Neural progenitor cell (in vitro differentiated cells): ENCODE measurements at regions not wholly inside any gene's neighbourhood (a gene's known extent, or its start where the extent isn't known, plus 50 kb on each side); places are given as distances from the start of the nearest gene placed in this dataset.

ENCODE experiments used
- EZH2phosphoT487 ChIP-seq: fragments of 200-600 bp; sonication (generic); IDR thresholded peaks from 2 replicates; pipeline ENCODE4 v1.6.1; 2017; ENCODE audit warnings: antibody characterized with exemption
- TF ChIP-seq, protein P1 (sequence below): fragments of 200-600 bp; sonication (generic); IDR thresholded peaks from 2 replicates; pipeline ENCODE4 v1.5.1; 2017; ENCODE audit warnings: antibody characterized with exemption, mild to moderate bottlenecking

DNA sequence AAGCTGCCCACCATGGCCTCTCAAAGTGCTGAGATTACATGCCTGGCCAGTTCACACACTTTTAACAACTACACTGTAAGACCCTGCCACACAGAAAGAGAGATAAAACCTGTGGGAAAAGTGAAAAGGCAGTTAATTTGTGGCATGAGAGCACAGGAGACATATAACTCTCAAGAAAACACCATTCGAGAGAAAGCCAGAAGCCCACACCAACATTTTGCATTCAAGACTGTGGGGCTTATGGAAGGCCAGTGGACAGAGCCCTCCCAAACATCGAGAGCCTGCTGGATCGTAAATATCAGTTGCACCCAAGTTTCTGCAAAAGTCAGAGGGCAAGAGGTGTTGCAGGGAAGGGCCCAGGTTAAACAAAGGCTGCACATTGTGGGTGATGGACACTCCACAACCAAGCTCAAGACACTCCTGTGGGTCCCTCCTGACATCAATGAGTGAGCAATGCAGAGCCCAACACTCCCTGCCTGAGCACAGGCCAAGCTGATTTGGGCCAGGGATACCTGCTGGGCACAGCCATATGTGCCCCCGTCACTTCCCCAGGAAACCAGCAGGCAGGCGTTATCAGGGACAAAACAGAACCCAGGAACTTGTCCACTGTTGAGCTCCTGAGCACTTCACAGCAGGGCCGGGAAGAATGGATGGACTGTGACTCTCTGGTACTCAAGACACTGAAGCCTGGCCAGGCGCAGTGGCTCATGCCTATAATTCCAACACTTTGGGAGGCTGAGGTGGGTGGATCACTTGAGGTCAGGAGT is 114.4 kb downstream of the ZFP36L2 start:
- TF ChIP-seq, protein P1, sequence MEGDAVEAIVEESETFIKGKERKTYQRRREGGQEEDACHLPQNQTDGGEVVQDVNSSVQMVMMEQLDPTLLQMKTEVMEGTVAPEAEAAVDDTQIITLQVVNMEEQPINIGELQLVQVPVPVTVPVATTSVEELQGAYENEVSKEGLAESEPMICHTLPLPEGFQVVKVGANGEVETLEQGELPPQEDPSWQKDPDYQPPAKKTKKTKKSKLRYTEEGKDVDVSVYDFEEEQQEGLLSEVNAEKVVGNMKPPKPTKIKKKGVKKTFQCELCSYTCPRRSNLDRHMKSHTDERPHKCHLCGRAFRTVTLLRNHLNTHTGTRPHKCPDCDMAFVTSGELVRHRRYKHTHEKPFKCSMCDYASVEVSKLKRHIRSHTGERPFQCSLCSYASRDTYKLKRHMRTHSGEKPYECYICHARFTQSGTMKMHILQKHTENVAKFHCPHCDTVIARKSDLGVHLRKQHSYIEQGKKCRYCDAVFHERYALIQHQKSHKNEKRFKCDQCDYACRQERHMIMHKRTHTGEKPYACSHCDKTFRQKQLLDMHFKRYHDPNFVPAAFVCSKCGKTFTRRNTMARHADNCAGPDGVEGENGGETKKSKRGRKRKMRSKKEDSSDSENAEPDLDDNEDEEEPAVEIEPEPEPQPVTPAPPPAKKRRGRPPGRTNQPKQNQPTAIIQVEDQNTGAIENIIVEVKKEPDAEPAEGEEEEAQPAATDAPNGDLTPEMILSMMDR = no peak
- no peak for TF ChIP-seq EZH2phosphoT487
